MM.1S (cell line): ENCODE measurements at regions not wholly inside any gene's neighbourhood (a gene's known extent, or its start where the extent isn't known, plus 50 kb on each side); places are given as distances from the start of the nearest gene placed in this dataset.

Source experiments
- DNase-seq: peaks from one replicate; pipeline ENCODE4 v3.0.0-alpha.2; 2015
- H2AFZ ChIP-seq: fragments of 300-600 bp; sonication (generic); 2 replicates; pipeline ENCODE4 v1.6.0; 2016; ENCODE audit warnings: antibody characterized with exemption, low read length
- H3F3A ChIP-seq: fragments of 300-600 bp; sonication (generic); 2 replicates; pipeline ENCODE4 v1.6.1; 2016; ENCODE audit warnings: mild to moderate bottlenecking, antibody characterized with exemption, low read length, moderate library complexity, mixed read lengths; ENCODE audit not compliant: insufficient read depth
- H3K27ac ChIP-seq: fragments of 300-600 bp; sonication (generic); 2 replicates; pipeline ENCODE4 v1.5.1; 2016; ENCODE audit warnings: mild to moderate bottlenecking, low read length
- H3K27me3 ChIP-seq: fragments of 300-600 bp; sonication (generic); replicated peaks from 2 replicates; pipeline ENCODE4 v1.6.0; 2016; ENCODE audit warnings: low read length; ENCODE audit not compliant: insufficient read depth
- H3K36me3 ChIP-seq: fragments of 300-600 bp; sonication (generic); replicated peaks from 2 replicates; pipeline ENCODE4 v1.6.1; 2016; ENCODE audit warnings: mild to moderate bottlenecking, low read length, mixed read lengths; ENCODE audit not compliant: insufficient read depth
- H3K4me1 ChIP-seq: fragments of 300-600 bp; sonication (generic); 2 replicates; pipeline ENCODE4 v1.6.1; 2016; ENCODE audit warnings: low read length, mixed read lengths
- H3K4me2 ChIP-seq: fragments of 300-600 bp; sonication (generic); 2 replicates; pipeline ENCODE4 v1.6.0; 2016; ENCODE audit warnings: low read depth, low read length
- H3K4me3 ChIP-seq: fragments of 300-600 bp; sonication (generic); 2 replicates; pipeline ENCODE4 v1.5.1; 2016; ENCODE audit warnings: low read length, mixed read lengths
- H3K79me2 ChIP-seq: fragments of 300-600 bp; sonication (generic); 2 replicates; pipeline ENCODE4 v1.6.1; 2016; ENCODE audit warnings: mixed run types, low read length, mixed read lengths
- H3K9ac ChIP-seq: fragments of 300-600 bp; sonication (generic); 2 replicates; pipeline ENCODE4 v1.6.1; 2016; ENCODE audit warnings: low read length, mixed read lengths
- H3K9me2 ChIP-seq: fragments of 300-600 bp; sonication (generic); replicated peaks from 2 replicates; pipeline ENCODE4 v1.6.1; 2016; ENCODE audit warnings: mild to moderate bottlenecking, low read length, mixed read lengths; ENCODE audit not compliant: insufficient read depth
- H3K9me3 ChIP-seq: fragments of 300-600 bp; sonication (generic); replicated peaks from 2 replicates; pipeline ENCODE4 v1.6.1; 2016; ENCODE audit warnings: mild to moderate bottlenecking, low read length, mixed read lengths; ENCODE audit not compliant: insufficient read depth
- H4K20me1 ChIP-seq: fragments of 300-600 bp; sonication (generic); 2 replicates; pipeline ENCODE4 v1.6.1; 2016; ENCODE audit warnings: mild to moderate bottlenecking, low read length, moderate library complexity, mixed read lengths; ENCODE audit not compliant: insufficient read depth
- EZH2 ChIP-seq: fragments of 300-600 bp; sonication (generic); optimal IDR thresholded peaks from 2 replicates; pipeline ENCODE3; 2017; ENCODE audit warnings: low read depth, mild to moderate bottlenecking, antibody characterized with exemption, low read length, mixed read lengths
- EZH2phosphoT487 ChIP-seq: fragments of 300-600 bp; sonication (generic); IDR thresholded peaks from 2 replicates; pipeline ENCODE4 v1.6.1; 2018; ENCODE audit warnings: antibody characterized with exemption, low read length
- TF ChIP-seq, protein P1 (sequence below): fragments of 300-600 bp; sonication (generic); IDR thresholded peaks from 2 replicates; pipeline ENCODE4 v1.5.1; 2016; ENCODE audit warnings: antibody characterized with exemption, low read length, mixed read lengths

DNA sequence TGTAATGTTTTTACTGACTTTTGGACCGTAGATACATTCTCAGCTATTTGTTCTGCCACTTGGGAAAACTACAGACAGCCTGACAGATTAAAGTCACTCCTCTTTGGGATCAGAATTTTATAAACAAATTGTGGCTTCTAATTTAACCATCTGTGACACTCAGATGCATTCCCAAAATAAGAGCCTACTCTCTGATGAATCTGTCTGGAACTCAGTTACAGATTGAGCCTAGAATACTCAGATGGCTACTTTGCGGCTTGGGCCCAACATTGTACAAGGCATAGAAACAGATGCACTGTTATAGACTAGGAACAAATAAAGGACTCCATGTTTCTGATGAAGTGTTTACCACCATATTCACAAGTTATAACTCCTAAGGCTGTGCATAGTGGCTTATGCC, 291.0 kb upstream of the SLITRK6 start:
- Histone ChIP-seq H3K27ac (no peak overlapping the region), H3K4me1 (no peaks in the 10 kb centered on the region), H3F3A (no peaks in the 10 kb centered on the region), H3K79me2 (no peaks in the 10 kb centered on the region), H3K36me3 (no peaks in the 10 kb centered on the region), H3K9ac (no peak overlapping the region), H3K4me3 (no peak overlapping the region), H4K20me1 (no peaks in the 10 kb centered on the region), H3K9me2 (no peaks in the 10 kb centered on the region), H3K9me3 (no peaks in the 10 kb centered on the region), H3K27me3 (no peaks in the 10 kb centered on the region), H3K4me2 (no peak overlapping the region), H2AFZ (no peak overlapping the region)
- TF ChIP-seq EZH2 (no peak), EZH2phosphoT487 (no peak)
- TF ChIP-seq, protein P1, sequence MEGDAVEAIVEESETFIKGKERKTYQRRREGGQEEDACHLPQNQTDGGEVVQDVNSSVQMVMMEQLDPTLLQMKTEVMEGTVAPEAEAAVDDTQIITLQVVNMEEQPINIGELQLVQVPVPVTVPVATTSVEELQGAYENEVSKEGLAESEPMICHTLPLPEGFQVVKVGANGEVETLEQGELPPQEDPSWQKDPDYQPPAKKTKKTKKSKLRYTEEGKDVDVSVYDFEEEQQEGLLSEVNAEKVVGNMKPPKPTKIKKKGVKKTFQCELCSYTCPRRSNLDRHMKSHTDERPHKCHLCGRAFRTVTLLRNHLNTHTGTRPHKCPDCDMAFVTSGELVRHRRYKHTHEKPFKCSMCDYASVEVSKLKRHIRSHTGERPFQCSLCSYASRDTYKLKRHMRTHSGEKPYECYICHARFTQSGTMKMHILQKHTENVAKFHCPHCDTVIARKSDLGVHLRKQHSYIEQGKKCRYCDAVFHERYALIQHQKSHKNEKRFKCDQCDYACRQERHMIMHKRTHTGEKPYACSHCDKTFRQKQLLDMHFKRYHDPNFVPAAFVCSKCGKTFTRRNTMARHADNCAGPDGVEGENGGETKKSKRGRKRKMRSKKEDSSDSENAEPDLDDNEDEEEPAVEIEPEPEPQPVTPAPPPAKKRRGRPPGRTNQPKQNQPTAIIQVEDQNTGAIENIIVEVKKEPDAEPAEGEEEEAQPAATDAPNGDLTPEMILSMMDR = no peak
- DNase-seq = no peak

DNA sequence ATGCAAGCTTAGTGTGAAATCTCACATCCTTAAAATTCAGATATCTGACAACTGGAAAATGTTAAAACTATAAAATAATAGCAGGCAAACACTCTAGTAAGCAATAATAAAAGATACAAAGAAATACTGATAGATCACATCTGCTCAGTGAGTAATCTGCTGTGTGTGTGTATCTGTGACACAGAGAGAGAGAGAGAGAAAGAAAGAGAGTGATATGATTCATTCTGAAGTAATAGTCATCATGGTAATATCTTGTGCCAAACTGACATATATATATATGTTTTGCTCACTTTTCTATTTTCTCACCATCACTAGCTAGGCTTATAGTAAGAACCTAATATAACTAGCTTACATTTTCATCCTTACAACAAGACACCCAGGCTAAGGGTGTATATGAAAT, 288.0 kb upstream of the SLITRK6 start:
- no peaks in the 10 kb centered on the region for H3K79me2 ChIP-seq
- no peak overlapping the region for H2AFZ ChIP-seq
- TF ChIP-seq EZH2 = no peak
- no peak overlapping the region for H3K4me2 ChIP-seq
- no peaks in the 10 kb centered on the region for H3F3A ChIP-seq
- no peak overlapping the region for H3K9ac ChIP-seq
- H3K9me2 ChIP-seq = no peaks in the 10 kb centered on the region
- H3K9me3 ChIP-seq = no peaks in the 10 kb centered on the region
- no peaks in the 10 kb centered on the region for H3K36me3 ChIP-seq
- no peak overlapping the region for H3K27ac ChIP-seq
- H3K4me1 ChIP-seq = no peaks in the 10 kb centered on the region
- H3K27me3 ChIP-seq = no peaks in the 10 kb centered on the region
- no peaks in the 10 kb centered on the region for H4K20me1 ChIP-seq
- DNase-seq = no peak
- no peak overlapping the region for H3K4me3 ChIP-seq

DNA sequence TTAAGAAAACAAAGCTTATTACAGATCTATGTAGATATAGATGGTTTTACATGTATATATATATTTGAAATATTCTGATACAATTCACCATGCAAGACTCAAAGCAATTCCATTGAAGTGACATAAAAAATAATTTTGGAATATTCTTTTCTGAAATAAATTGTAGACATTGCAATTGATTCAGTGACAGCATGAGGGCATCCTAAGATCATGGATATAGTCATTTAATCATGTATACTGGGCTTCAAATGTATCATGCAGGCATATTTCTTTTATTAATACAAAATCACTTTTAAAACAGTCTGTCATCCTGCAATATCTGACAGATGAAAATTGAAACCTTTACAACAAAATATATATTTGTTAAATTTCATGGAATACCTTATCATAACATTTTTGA, 286.7 kb upstream of the SLITRK6 start:
- no peak for DNase-seq
- Histone ChIP-seq H3K79me2 (no peaks in the 10 kb centered on the region), H3K4me2 (no peak overlapping the region), H4K20me1 (no peaks in the 10 kb centered on the region), H3K36me3 (no peaks in the 10 kb centered on the region), H2AFZ (no peak overlapping the region), H3K9me2 (no peaks in the 10 kb centered on the region), H3K27ac (no peak overlapping the region), H3K27me3 (no peaks in the 10 kb centered on the region), H3K9ac (no peak overlapping the region), H3K4me3 (no peak overlapping the region), H3K4me1 (no peaks in the 10 kb centered on the region), H3F3A (no peaks in the 10 kb centered on the region), H3K9me3 (no peaks in the 10 kb centered on the region)
- TF ChIP-seq EZH2phosphoT487 (no peak), EZH2 (no peak)
- TF ChIP-seq, protein P1 = no peak; the same call in 1 of the 2 replicates

DNA sequence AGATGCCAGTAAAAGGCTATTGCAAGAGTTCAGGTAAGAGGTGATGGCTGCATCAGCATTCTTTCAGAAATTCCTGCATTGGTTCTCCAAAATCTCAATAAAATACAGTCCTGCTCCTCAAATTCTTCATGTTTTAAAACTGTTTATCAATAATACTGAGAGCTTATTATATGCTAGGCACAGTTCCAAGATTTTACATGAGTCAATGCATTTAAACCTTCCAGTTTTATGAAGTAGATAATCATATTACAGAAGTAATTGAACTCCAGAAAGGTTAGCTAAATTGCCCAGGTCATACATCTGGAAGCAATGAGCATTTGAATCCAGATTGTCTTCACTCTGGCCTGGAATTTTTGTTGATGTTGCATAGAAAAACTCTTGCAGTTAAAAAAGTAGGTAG, 282.9 kb upstream of the SLITRK6 start:
- DNase-seq = no peak
- Histone ChIP-seq H3K36me3 (no peaks in the 10 kb centered on the region), H3K4me3 (no peak overlapping the region), H3K9me3 (no peaks in the 10 kb centered on the region), H3F3A (no peaks in the 10 kb centered on the region), H4K20me1 (no peaks in the 10 kb centered on the region), H3K9ac (no peak overlapping the region), H3K27ac (no peak overlapping the region), H2AFZ (no peak overlapping the region), H3K4me2 (no peak overlapping the region), H3K4me1 (no peaks in the 10 kb centered on the region), H3K79me2 (no peaks in the 10 kb centered on the region), H3K9me2 (no peaks in the 10 kb centered on the region), H3K27me3 (no peaks in the 10 kb centered on the region)
- TF ChIP-seq EZH2phosphoT487 (no peak), EZH2 (no peak)
- TF ChIP-seq, protein P1 = no peak
